Fibroblast of villous mesenchyme (primary cell): ENCODE measurements at regions not wholly inside any gene's neighbourhood (a gene's known extent, or its start where the extent isn't known, plus 50 kb on each side); places are given as distances from the start of the nearest gene placed in this dataset.

Experiments
- DNase-seq: peaks from one replicate; pipeline ENCODE4 v3.0.0-alpha.2; 2010; ENCODE audit warnings: low read depth
- H3K4me3 ChIP-seq: 2 replicates; pipeline ENCODE4 v1.5.1; 2011; ENCODE audit warnings: low read depth, mild to moderate bottlenecking, low read length
- CTCF ChIP-seq: IDR thresholded peaks from 2 replicates; pipeline ENCODE4 v1.5.1; 2012; ENCODE audit warnings: low read depth, mild to moderate bottlenecking, low read length; ENCODE audit not compliant: insufficient read depth

GRCh38 chr9:89813482-89813881 lies 208.7 kb downstream of the GADD45G start:
- TF ChIP-seq CTCF = no peak
- no peak for DNase-seq
- H3K4me3 ChIP-seq = no peak overlapping the region

- peak; percentile 20 for DNase-seq
- no peak overlapping the region for H3K4me3 ChIP-seq
- no peak for TF ChIP-seq CTCF
These were observed 209.7 kb downstream of the GADD45G start for GRCh38 chr9:89814340-89815040.

- TF ChIP-seq CTCF = no peak
- DNase-seq = no peak
- H3K4me3 ChIP-seq = no peak overlapping the region
These were observed 210.5 kb downstream of the GADD45G start for GRCh38 chr9:89815061-89815902.

GRCh38 chr9:89815903-89816573 lies 211.2 kb downstream of the GADD45G start:
- TF ChIP-seq CTCF = no peak
- H3K4me3 ChIP-seq = no peak overlapping the region
- DNase-seq = no peak

GRCh38 chr9:89817151-89817950 lies 212.5 kb downstream of the GADD45G start:
- no peak overlapping the region for H3K4me3 ChIP-seq
- TF ChIP-seq CTCF = no peak
- no peak for DNase-seq

- no peak for TF ChIP-seq CTCF
- no peak for DNase-seq
- H3K4me3 ChIP-seq = no peak overlapping the region
These were observed 215.5 kb downstream of the GADD45G start for GRCh38 chr9:89820337-89820736.
